CD4-positive, alpha-beta T cell (primary cell): ENCODE measurements at regions not wholly inside any gene's neighbourhood (a gene's known extent, or its start where the extent isn't known, plus 50 kb on each side); places are given as distances from the start of the nearest gene placed in this dataset.

Experiments used
- ATAC-seq: fragments of 200-7000 bp; cut with Tn5 transposase; one replicate; pipeline ENCODE4 v1.10.0; 2022; ENCODE audit warnings: mild to moderate bottlenecking; ENCODE audit not compliant: poor library complexity
- CTCF ChIA-PET: fragments of 350-600 bp; sonication (Branson Sonifier 250); formaldehyde crosslinking; loops from one replicate; lab custom pipeline; 2021; ENCODE audit warnings: antibody characterized with exemption, inconsistent platforms; lab: Charles Lee
- POLR2A ChIA-PET: fragments of 350-600 bp; sonication (Branson Sonifier 250); formaldehyde crosslinking; loops from one replicate; lab custom pipeline; 2021; ENCODE audit warnings: antibody characterized with exemption, inconsistent platforms; lab: Charles Lee
- DNase-seq, 14 experiments: peaks; one replicate each; pipeline ENCODE4 v3.0.0-alpha.2; 2013 to 2020; ENCODE audit warnings: mixed read lengths in 2 of 14
- H3K27ac ChIP-seq, 2 donors: one replicate each; pipeline versions ENCODE4 v1.5.1 to v1.7.0; 2013; ENCODE audit warnings: low read length in 2 of 2, low read depth in 1 of 2, mild to moderate bottlenecking in 1 of 2
- H3K27me3 ChIP-seq, 2 experiments: 1 replicate in 1 of 2; 2 replicates in 1 of 2; pipeline versions ENCODE4 v1.6.1 to v1.7.0; 2013; ENCODE audit warnings: low read length in 2 of 2, control low read depth in 1 of 2, mild to moderate bottlenecking in 1 of 2, moderate library complexity in 1 of 2; ENCODE audit not compliant: insufficient read depth in 2 of 2, control insufficient read depth in 1 of 2
- H3K36me3 ChIP-seq: one replicate; pipeline ENCODE4 v1.6.1; 2013; ENCODE audit warnings: low read length, control low read depth; ENCODE audit not compliant: insufficient read depth
- H3K4me1 ChIP-seq: one replicate; pipeline ENCODE4 v1.6.1; 2013; ENCODE audit warnings: low read length, control low read depth; ENCODE audit not compliant: insufficient read depth
- H3K4me3 ChIP-seq: one replicate; pipeline ENCODE4 v1.5.1; 2013; ENCODE audit warnings: mild to moderate bottlenecking, low read length, moderate library complexity
- H3K9me3 ChIP-seq, 2 experiments: 1 replicate in 1 of 2; 2 replicates in 1 of 2; pipeline versions ENCODE4 v1.6.1 to v1.7.0; 2013; ENCODE audit warnings: low read length in 2 of 2, mild to moderate bottlenecking in 2 of 2, control low read depth in 1 of 2, moderate library complexity in 1 of 2; ENCODE audit not compliant: control insufficient read depth in 1 of 2, insufficient read depth in 1 of 2
- H3K27ac Mint-ChIP-seq: one replicate; pipeline ENCODE4 v1.8.0; 2020; ENCODE audit warnings: mixed read lengths
- H3K27me3 Mint-ChIP-seq: one replicate; pipeline ENCODE4 v1.8.0; 2021; ENCODE audit warnings: mixed read lengths
- H3K36me3 Mint-ChIP-seq: one replicate; pipeline ENCODE4 v1.8.0; 2021; ENCODE audit warnings: low read depth, mixed read lengths
- H3K4me1 Mint-ChIP-seq: one replicate; pipeline ENCODE4 v1.8.0; 2021; ENCODE audit warnings: low read depth, mixed read lengths
- H3K4me3 Mint-ChIP-seq: one replicate; pipeline ENCODE4 v1.8.0; 2020; ENCODE audit warnings: mild to moderate bottlenecking, mixed read lengths
- H3K9me3 Mint-ChIP-seq: one replicate; pipeline ENCODE4 v1.8.0; 2020; ENCODE audit warnings: mixed read lengths
- CTCF ChIP-seq: fragments of 200-600 bp; IDR thresholded peaks from one replicate; pipeline ENCODE4 v1.8.0; 2022; ENCODE audit warnings: antibody characterized with exemption, mild to moderate bottlenecking
- intact Hi-C, 2 experiments: fragments of 100-400 bp; cut with DNase I in 1 of 2; cut with micrococcal nuclease in 1 of 2; formaldehyde crosslinking; loops; one replicate each; pipeline versions ENCODE4 v1.15.1 to v1.9.0; 2023 to 2025; cut with DNase I, micrococcal nuclease

DNA sequence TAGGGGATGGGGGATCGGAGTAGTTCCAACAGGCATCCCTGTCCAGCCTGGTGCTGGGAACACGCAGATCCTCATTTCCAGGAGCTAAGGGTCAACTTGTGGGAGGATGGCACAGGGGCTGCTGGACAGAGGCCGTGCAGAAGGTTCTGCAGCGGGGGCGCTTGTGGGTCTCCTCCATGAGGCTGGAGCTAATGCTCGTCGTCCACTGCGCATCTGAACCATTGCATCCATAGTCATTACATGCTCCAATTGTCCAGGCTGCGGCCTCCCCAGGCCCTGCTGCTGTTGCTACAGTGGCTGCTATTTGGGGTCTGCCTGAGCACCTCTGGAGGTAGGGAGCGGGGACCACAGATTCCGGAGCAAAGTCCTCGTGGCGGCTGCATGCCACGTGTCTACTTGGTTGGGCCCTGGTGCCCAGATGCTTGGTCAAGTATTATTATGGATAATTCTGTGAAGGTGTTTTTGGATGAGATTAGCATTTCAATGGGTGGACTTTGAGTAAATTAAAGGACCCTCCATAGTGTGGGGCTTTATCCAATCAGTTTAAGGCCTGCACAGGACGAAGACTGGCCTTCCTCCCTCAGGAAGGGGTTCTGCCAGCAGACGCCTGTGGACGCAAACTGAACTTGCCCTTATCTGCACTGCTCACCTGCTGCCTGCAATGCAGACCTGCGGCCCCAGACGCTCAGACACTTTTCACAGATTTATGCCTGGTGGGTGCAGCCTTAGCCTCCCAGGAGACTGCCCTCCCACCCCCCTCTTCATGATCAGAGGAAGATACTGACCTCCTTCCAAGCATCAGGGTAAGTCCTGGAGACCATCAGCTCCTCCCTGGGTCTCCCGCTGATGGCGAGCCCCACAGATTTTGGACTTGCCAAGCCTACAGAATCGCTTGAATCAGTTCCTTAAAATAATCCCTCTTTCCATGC lies 127.5 kb upstream of the IRX4 start:
- no peaks in the 10 kb centered on the region for H3K4me1 Mint-ChIP-seq
- H3K27me3 Mint-ChIP-seq: peaks cover 7% of the 10 kb centered on the region

GRCh38 chr5:2008851-2009629 lies 126.3 kb upstream of the IRX4 start:
- peaks cover 2 to 4% of the 10 kb centered on the region in 2 experiments for H3K27me3 ChIP-seq
- intact Hi-C loops: no loop called here
- H3K9me3 ChIP-seq: peaks cover 0 to 14% of the 10 kb centered on the region in 2 experiments
- H3K27me3 Mint-ChIP-seq: peaks cover 10% of the 10 kb centered on the region
- TF ChIP-seq CTCF: no peak
- CTCF ChIA-PET: no interaction called here
- POLR2A ChIA-PET: no interaction called here
- H3K27ac ChIP-seq: no peak overlapping the region
- ATAC-seq: no peak
- no peak for DNase-seq
- H3K9me3 Mint-ChIP-seq: no peaks in the 10 kb centered on the region
- H3K4me1 Mint-ChIP-seq: no peaks in the 10 kb centered on the region
- H3K4me3 Mint-ChIP-seq: no peak overlapping the region
- no peak overlapping the region for H3K27ac Mint-ChIP-seq
- no peaks in the 10 kb centered on the region for H3K36me3 Mint-ChIP-seq
- no peaks in the 10 kb centered on the region for H3K4me1 ChIP-seq
- H3K36me3 ChIP-seq: no peaks in the 10 kb centered on the region
- H3K4me3 ChIP-seq: no peak overlapping the region

More for the DNA sequence above, 127.5 kb upstream of the IRX4 start:
- ChIA-PET POLR2A (no interaction called here), CTCF (no interaction called here)
- H3K27me3 ChIP-seq: peaks cover 2 to 4% of the 10 kb centered on the region in 2 experiments
- no peak for ATAC-seq
- peaks cover 0 to 3% of the 10 kb centered on the region in 2 experiments for H3K9me3 ChIP-seq
- intact Hi-C loops: no loop called here
- no peak overlapping the region for H3K4me3 ChIP-seq
- H3K27ac Mint-ChIP-seq: no peak overlapping the region
- H3K4me3 Mint-ChIP-seq: no peak overlapping the region
- no peaks in the 10 kb centered on the region for H3K36me3 ChIP-seq
- H3K36me3 Mint-ChIP-seq: no peaks in the 10 kb centered on the region
- DNase-seq: no peak
- H3K9me3 Mint-ChIP-seq: no peaks in the 10 kb centered on the region
- H3K27ac ChIP-seq: no peak overlapping the region
- TF ChIP-seq CTCF: no peak
- no peaks in the 10 kb centered on the region for H3K4me1 ChIP-seq

DNA sequence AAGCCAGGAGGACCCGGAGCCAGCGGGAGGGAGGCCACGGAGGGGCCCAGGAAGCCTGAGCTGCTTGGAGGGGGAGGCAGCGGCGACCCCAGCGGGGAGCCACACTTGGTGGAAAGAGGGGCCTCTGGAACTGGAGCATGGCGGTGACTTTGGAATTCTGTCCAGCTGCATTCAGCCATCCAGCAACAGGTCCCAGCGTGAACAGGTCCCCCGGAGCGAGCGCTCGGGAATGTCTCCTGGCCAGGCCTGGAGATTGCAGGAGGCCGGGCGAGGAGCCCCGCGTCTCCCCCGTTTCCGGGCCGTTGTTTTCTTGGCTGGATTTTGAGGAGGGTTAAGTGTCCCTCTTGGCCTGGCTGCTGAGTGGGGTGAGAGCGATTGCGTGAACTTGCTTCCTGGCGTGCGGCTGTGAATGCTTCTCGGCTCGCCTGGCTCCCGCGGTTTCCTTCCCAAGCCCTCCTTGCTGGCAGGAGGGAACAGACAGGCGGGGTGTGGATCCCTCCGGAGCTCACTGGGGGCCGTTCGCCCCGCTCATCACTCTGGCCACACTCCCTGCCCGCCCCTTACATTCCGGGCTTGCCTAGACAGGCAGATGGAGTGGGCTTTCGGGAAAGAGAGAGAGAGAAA lies 125.3 kb upstream of the IRX4 start:
- Mint-ChIP-seq H3K4me1 (no peaks in the 10 kb centered on the region), H3K36me3 (no peaks in the 10 kb centered on the region), H3K9me3 (no peaks in the 10 kb centered on the region), H3K27me3 (peaks cover 21% of the 10 kb centered on the region), H3K4me3 (no peak overlapping the region), H3K27ac (no peak overlapping the region)
- H3K9me3 ChIP-seq: peaks cover 0 to 17% of the 10 kb centered on the region in 2 experiments
- no peak for DNase-seq
- H3K4me3 ChIP-seq: no peak overlapping the region
- intact Hi-C loops: no loop called here
- ATAC-seq: no peak
- peaks cover 2 to 8% of the 10 kb centered on the region in 2 experiments for H3K27me3 ChIP-seq
- H3K36me3 ChIP-seq: no peaks in the 10 kb centered on the region
- TF ChIP-seq CTCF: no peak
- H3K27ac ChIP-seq: no peak overlapping the region
- ChIA-PET CTCF (no interaction called here), POLR2A (no interaction called here)
- no peaks in the 10 kb centered on the region for H3K4me1 ChIP-seq
